Subcutaneous abdominal adipose tissue (tissue), 5 donors: ENCODE measurements at regions not wholly inside any gene's neighbourhood (a gene's known extent, or its start where the extent isn't known, plus 50 kb on each side); places are given as distances from the start of the nearest gene placed in this dataset.

Source experiments
- H3K27ac ChIP-seq: one replicate; pipeline ENCODE4 v1.7.0; 2013; ENCODE audit warnings: low read depth, mild to moderate bottlenecking, inconsistent platforms, low read length, moderate library complexity
- H3K27me3 ChIP-seq, 5 donors: one replicate each; pipeline ENCODE4 v1.7.0; 2013; ENCODE audit warnings: low read length in 5 of 5, inconsistent platforms in 1 of 5; ENCODE audit not compliant: control insufficient read depth in 5 of 5, insufficient read depth in 4 of 5
- H3K36me3 ChIP-seq, 5 donors: one replicate each; pipeline ENCODE4 v1.7.0; 2013; ENCODE audit warnings: low read length in 5 of 5; ENCODE audit not compliant: control insufficient read depth in 5 of 5, insufficient read depth in 5 of 5
- H3K4me1 ChIP-seq, 5 donors: one replicate each; pipeline ENCODE4 v1.7.0; 2013; ENCODE audit warnings: low read length in 5 of 5, mild to moderate bottlenecking in 3 of 5, moderate library complexity in 1 of 5; ENCODE audit not compliant: control insufficient read depth in 5 of 5, insufficient read depth in 5 of 5
- H3K4me3 ChIP-seq, 5 donors: one replicate each; pipeline ENCODE4 v1.7.0; 2013; ENCODE audit warnings: low read length in 5 of 5, low read depth in 1 of 5
- H3K9ac ChIP-seq, 5 donors: one replicate each; pipeline ENCODE4 v1.7.0; 2013; ENCODE audit warnings: low read length in 5 of 5, mild to moderate bottlenecking in 4 of 5, moderate library complexity in 3 of 5
- H3K9me3 ChIP-seq, 5 donors: one replicate each; pipeline ENCODE4 v1.7.0; 2013; ENCODE audit warnings: low read length in 5 of 5; ENCODE audit not compliant: control insufficient read depth in 5 of 5
- donor health status: healthy.
- donor health status: healthy.
- donor health status: healthy.
- donor health status: healthy.
- donor health status: healthy.

- H3K4me3 ChIP-seq, result no peak overlapping the region
- no peaks in the 10 kb centered on the region for H3K36me3 ChIP-seq
- H3K27me3 ChIP-seq, result no peaks in the 10 kb centered on the region
- H3K27ac ChIP-seq, result no peak overlapping the region
- no peak overlapping the region for H3K9ac ChIP-seq
- no peaks in the 10 kb centered on the region for H3K9me3 ChIP-seq
- no peaks in the 10 kb centered on the region for H3K4me1 ChIP-seq
These were observed 333.5 kb upstream of the B3GALT2 start for GRCh38 chr1:193519922-193520321.

GRCh38 chr1:193516755-193517388 lies 330.5 kb upstream of the B3GALT2 start:
- no peak overlapping the region for H3K4me3 ChIP-seq
- no peaks in the 10 kb centered on the region for H3K9me3 ChIP-seq
- H3K36me3 ChIP-seq, result no peaks in the 10 kb centered on the region
- H3K4me1 ChIP-seq, result no peaks in the 10 kb centered on the region
- no peak overlapping the region for H3K27ac ChIP-seq
- no peaks in the 10 kb centered on the region for H3K27me3 ChIP-seq
- H3K9ac ChIP-seq, result no peak overlapping the region

- Histone ChIP-seq H3K9me3 (no peaks in the 10 kb centered on the region), H3K27me3 (no peaks in the 10 kb centered on the region), H3K9ac (no peak overlapping the region), H3K27ac (no peak overlapping the region), H3K4me1 (no peaks in the 10 kb centered on the region), H3K4me3 (no peak overlapping the region), H3K36me3 (no peaks in the 10 kb centered on the region)
These were observed 328.0 kb upstream of the B3GALT2 start for GRCh38 chr1:193514397-193514796.

GRCh38 chr1:193513032-193513431 lies 326.6 kb upstream of the B3GALT2 start:
- H3K27me3 ChIP-seq, result no peaks in the 10 kb centered on the region
- no peaks in the 10 kb centered on the region for H3K36me3 ChIP-seq
- H3K9me3 ChIP-seq, result no peaks in the 10 kb centered on the region
- no peak overlapping the region for H3K4me3 ChIP-seq
- H3K4me1 ChIP-seq, result no peaks in the 10 kb centered on the region
- H3K27ac ChIP-seq, result no peak overlapping the region
- no peak overlapping the region for H3K9ac ChIP-seq

GRCh38 chr1:193504920-193505319 lies 318.5 kb upstream of the B3GALT2 start:
- Histone ChIP-seq H3K36me3 (no peaks in the 10 kb centered on the region), H3K9ac (no peak overlapping the region), H3K27ac (no peak overlapping the region), H3K27me3 (no peaks in the 10 kb centered on the region), H3K9me3 (no peaks in the 10 kb centered on the region), H3K4me1 (no peaks in the 10 kb centered on the region), H3K4me3 (no peak overlapping the region)

GRCh38 chr1:193498088-193498655 lies 311.8 kb upstream of the B3GALT2 start:
- Histone ChIP-seq H3K9ac (no peak overlapping the region), H3K27ac (no peak overlapping the region), H3K9me3 (no peaks in the 10 kb centered on the region), H3K36me3 (no peaks in the 10 kb centered on the region), H3K4me3 (no peak overlapping the region), H3K27me3 (no peaks in the 10 kb centered on the region), H3K4me1 (no peaks in the 10 kb centered on the region)

GRCh38 chr1:193494368-193494767 lies 308.0 kb upstream of the B3GALT2 start:
- H3K9me3 ChIP-seq, result peaks cover 0 to 8% (median 0%) of the 10 kb centered on the region in 5 donors
- no peak overlapping the region for H3K27ac ChIP-seq
- no peaks in the 10 kb centered on the region for H3K27me3 ChIP-seq
- H3K4me3 ChIP-seq, result no peak overlapping the region
- H3K9ac ChIP-seq, result no peak overlapping the region
- H3K36me3 ChIP-seq, result no peaks in the 10 kb centered on the region
- H3K4me1 ChIP-seq, result no peaks in the 10 kb centered on the region

- Histone ChIP-seq H3K27me3 (no peaks in the 10 kb centered on the region), H3K9ac (no peak overlapping the region), H3K9me3 (peaks cover 0 to 8% (median 0%) of the 10 kb centered on the region in 5 donors), H3K4me1 (no peaks in the 10 kb centered on the region), H3K4me3 (no peak overlapping the region), H3K27ac (no peak overlapping the region), H3K36me3 (no peaks in the 10 kb centered on the region)
These were observed 302.8 kb upstream of the B3GALT2 start for GRCh38 chr1:193489191-193489590.

GRCh38 chr1:193487722-193488121 lies 301.3 kb upstream of the B3GALT2 start:
- H3K9ac ChIP-seq, result no peak overlapping the region
- H3K9me3 ChIP-seq, result peaks cover 0 to 8% (median 0%) of the 10 kb centered on the region in 5 donors
- no peaks in the 10 kb centered on the region for H3K36me3 ChIP-seq
- no peaks in the 10 kb centered on the region for H3K4me1 ChIP-seq
- no peak overlapping the region for H3K4me3 ChIP-seq
- no peak overlapping the region for H3K27ac ChIP-seq
- no peaks in the 10 kb centered on the region for H3K27me3 ChIP-seq

GRCh38 chr1:193486671-193487229 lies 300.3 kb upstream of the B3GALT2 start:
- H3K27ac ChIP-seq, result no peak overlapping the region
- no peaks in the 10 kb centered on the region for H3K27me3 ChIP-seq
- peaks cover 0 to 8% (median 0%) of the 10 kb centered on the region in 5 donors for H3K9me3 ChIP-seq
- H3K4me1 ChIP-seq, result no peaks in the 10 kb centered on the region
- no peaks in the 10 kb centered on the region for H3K36me3 ChIP-seq
- H3K4me3 ChIP-seq, result no peak overlapping the region
- no peak overlapping the region for H3K9ac ChIP-seq
